Muscle of back (tissue), 3 donors: ENCODE measurements at regions not wholly inside any gene's neighbourhood (a gene's known extent, or its start where the extent isn't known, plus 50 kb on each side); places are given as distances from the start of the nearest gene placed in this dataset.

Experiments
- DNase-seq, 3 donors: peaks; one replicate each; pipeline versions ENCODE4 v3.0.0 to v3.0.0-alpha.2; 2013

DNA sequence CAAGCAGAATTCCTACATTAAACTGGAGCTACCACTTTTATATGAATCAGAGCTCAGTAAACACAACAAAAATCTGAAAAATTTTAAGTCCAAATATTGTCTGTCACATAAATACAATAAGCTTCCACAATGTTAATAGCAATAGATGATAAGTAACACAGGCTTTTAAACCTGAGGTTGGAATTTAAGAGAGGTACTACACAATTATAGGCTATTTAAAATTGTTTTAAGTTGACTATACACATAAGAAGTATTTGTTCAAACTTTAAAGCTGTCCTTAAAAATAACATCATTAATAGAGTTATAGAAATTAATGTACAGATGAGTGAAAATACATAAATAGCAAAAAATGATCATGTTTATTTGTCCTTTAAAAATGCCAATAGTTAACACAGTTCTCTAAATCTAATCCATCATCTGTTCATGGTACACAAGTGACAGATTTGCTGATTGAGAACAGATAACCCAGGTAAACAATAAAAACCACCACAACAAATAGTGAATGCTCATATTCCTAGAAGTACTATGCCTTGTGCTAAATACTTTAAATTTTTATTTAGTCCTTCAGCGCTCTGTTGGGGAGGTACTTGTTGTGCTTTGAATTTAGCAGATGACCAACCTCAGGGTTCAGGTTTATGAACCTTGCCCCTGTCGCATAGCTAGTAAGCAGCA lies 382.3 kb upstream of the ID4 start:
- DNase-seq, result no peak

DNA sequence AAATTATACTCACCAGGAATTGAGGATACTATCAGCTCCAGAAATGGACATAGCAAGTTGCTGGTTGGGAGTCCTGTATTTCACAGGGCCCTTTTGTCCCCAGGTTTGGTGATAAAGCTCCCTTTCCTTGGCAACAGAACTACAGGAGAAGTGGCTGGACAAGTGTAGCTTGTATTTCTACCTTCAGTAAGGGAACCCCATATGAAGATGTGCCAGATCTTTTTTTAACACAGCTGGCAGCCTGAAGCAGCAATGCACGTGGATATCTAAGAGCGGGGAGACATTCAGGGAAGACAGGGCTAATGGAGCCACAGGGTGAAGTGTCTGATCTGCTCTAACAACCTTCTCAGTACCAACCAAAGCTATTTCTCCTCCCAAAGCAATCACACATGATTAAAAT lies 373.9 kb upstream of the ID4 start:
- no peak for DNase-seq

DNA sequence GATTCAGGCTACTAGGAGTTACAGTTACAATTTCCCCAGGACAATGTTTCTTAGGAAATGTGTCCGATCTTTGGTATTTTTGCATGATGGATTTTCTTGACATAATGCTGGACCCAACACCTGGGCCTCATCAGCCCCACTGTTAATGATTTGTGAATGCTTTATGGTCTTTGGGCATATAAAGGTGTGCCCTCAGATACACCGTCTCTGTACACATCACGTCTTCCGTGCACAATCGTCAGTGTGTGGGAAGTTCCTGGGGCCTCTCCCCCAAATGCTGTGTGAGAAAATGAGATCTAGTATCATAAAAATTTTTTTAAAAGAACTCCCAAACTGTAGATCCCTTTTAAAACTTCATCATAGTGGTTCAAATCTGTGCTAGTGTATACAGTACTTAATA lies 373.2 kb upstream of the ID4 start:
- DNase-seq, result no peak

DNA sequence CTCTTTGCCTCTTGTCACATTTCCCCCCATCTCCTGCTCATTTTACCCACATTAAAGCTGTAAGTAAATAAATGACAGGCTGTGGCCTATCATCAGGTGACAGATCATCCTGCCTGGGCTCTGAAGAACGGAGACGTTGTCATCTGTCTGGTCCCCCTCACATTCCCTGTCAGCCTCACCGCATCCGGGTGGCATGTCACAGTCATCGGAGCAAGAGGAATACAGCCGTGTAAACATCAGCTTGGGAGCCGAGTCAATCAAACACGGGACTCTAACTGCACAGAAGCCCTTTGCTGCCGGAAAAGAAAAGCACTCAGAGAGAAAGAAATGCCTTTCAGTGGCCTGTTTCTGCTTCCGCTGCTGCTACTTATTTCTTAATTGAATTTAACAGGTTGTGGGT lies 371.9 kb upstream of the ID4 start:
- DNase-seq, result no peak

- peak in 1 of 3 donors; percentile 44 for DNase-seq
Measured at GRCh38 chr6:19465760-19466159, 371.4 kb upstream of the ID4 start.

- DNase-seq, result no peak
Measured at GRCh38 chr6:19470333-19470732, 366.8 kb upstream of the ID4 start.

- peak in 1 of 3 donors; percentile 87 for DNase-seq
Measured at GRCh38 chr6:19472153-19472552, 365.0 kb upstream of the ID4 start.

DNA sequence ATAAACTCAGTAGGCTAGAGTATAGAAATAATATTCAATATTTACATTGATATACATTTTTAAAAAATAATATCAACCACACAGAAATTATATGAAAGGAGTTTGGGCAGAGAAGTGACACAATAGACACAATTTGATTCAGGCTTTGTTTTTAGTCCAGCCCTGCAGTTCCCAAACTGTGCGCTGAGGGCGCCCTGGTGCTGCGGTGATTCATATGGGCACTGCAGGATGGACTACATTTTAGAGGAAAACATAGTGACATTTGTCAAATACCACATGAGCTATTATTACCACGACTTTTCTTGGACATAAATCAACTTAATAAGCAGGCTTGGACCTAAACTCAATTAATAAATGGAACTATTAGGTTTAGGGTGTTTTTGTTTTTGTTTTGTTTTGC lies 364.3 kb upstream of the ID4 start:
- DNase-seq, result no peak

DNA sequence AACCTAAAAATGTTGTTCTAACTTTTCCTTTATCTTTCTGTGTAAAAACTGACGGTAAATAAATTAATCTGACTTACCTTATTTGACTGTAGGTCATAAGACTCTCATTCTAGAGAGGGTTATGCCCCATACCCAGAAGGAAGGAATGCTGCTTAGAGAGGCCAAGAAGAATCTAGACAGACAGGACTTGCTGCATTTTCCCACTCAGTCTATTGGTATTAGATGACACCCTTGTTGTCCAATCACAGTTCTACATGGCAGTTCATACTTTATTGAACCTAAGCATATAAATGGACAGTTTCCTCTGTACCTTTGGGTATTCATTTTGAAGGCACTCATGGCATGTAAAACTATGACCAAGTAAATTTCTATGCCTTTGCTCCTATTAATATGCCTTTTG lies 359.6 kb upstream of the ID4 start:
- no peak for DNase-seq

- no peak for DNase-seq
Measured at GRCh38 chr6:19478273-19478672, 358.9 kb upstream of the ID4 start.

GRCh38 chr6:19478992-19479391 lies 358.2 kb upstream of the ID4 start:
- DNase-seq, result peak in 1 of 3 donors; percentile 18

GRCh38 chr6:19479551-19479950 lies 357.6 kb upstream of the ID4 start:
- no peak for DNase-seq

- DNase-seq, result no peak
Measured at GRCh38 chr6:19492636-19493405, 344.3 kb upstream of the ID4 start.

DNA sequence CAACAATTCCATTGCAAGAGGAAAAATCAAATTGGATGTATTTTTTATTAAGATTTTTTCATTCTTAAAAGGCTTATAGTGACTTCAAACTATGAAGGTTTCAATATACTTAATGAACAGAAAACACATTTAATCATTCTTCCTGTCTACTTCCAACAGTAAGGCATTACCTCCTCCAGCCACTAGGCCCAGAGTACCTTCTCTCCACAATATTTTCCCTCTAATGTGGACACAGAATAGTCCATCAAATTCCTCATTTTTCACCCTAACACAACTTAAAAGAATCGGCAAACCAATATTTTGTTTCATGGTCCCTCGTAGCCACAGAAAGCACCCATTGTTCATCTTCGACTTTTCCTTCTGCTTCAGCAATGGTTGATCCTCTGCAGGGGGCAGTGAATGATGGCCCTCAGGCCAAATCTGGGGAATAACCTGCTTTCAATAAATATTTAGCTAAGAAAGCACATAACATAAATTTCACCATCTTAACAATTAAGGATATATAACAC lies 335.4 kb upstream of the ID4 start:
- DNase-seq, result no peak

- DNase-seq, result no peak
Measured at GRCh38 chr6:19502301-19502700, 334.9 kb upstream of the ID4 start.

GRCh38 chr6:19515939-19516338 lies 321.2 kb upstream of the ID4 start:
- no peak for DNase-seq

GRCh38 chr6:19519941-19520340 lies 317.2 kb upstream of the ID4 start:
- DNase-seq, result no peak

DNA sequence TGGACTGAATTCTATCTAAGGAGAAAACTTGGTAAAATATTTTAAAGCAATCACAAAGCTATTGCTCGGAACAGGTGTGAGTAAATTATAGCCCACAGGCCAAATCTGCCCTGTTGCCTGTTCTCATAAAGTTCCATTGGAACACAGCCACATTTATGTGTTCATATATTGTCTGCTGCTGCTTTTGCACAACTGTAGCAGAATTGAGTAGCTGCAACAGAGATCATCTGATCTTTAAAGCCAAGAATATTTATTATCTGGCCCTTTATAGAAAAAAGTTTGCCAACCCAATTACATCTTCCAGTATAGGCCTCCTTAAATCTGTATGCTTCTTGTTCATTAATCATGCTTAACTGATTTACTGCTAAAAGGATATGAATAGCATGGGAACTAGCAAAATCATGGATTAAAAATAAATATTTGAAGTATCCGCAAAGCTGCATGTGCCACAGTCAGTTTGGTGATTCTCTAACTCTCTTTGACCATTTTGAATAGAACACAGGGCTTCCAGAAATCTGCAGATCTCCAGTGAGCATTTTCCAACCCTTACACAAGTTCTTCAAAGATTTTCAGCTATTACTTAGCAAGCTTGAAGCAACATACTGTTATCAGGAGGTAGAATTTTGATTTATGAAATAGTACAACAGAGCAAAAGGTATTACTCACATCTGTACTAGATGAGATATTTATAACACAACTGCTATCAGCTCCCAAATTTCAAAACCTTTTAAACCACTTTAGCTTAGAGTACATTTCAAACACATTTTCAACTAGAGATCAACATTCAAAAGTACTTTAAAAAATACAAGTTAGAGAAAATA lies 312.6 kb upstream of the ID4 start:
- peak; percentile 7 to 54 (median 22) for DNase-seq

- peak; percentile 49 to 67 (median 57) for DNase-seq
Measured at GRCh38 chr6:19525673-19526072, 311.5 kb upstream of the ID4 start.

GRCh38 chr6:19530188-19530587 lies 307.0 kb upstream of the ID4 start:
- no peak for DNase-seq

- no peak for DNase-seq
Measured at GRCh38 chr6:19535351-19535750, 301.8 kb upstream of the ID4 start.

- no peak for DNase-seq
Measured at GRCh38 chr6:19536838-19537237, 300.3 kb upstream of the ID4 start.

DNA sequence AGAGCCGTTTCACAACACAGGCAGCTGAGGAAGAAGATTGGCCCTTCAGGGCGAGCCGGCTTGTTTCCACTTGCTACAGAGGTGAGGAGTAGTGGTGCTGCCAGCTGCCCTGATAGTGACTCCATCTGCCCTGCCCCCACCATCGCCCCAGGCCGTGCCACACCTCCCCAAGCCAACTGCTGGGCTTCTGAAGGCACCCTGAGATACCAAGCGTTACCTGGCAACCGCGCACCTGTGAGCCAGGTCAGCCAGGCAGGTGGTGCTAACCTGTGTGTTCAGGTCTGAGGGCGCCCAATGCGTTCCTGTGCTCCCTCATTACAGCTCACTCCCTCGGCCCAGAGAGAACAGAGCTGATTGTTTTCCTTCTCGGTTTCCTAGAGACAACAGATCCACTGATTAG lies 299.1 kb upstream of the ID4 start:
- DNase-seq, result no peak
